WTC11 (cell line): ENCODE measurements at regions not wholly inside any gene's neighbourhood (a gene's known extent, or its start where the extent isn't known, plus 50 kb on each side); places are given as distances from the start of the nearest gene placed in this dataset.

Experiments
- CTCF ChIP-seq: fragments of 200-600 bp; IDR thresholded peaks from 2 replicates; pipeline ENCODE4 v1.8.0; 2022; ENCODE audit warnings: antibody characterized with exemption
- FOXJ3 ChIP-seq: sonication (generic); formaldehyde crosslinking; IDR thresholded peaks from 2 replicates; pipeline ENCODE4 v1.9.0; 2021; ENCODE audit warnings: missing genetic modification reagents, mild to moderate bottlenecking, borderline replicate concordance
- FOXK1 ChIP-seq: sonication (generic); formaldehyde crosslinking; IDR thresholded peaks from 2 replicates; pipeline ENCODE4 v1.8.0; 2022; ENCODE audit warnings: mild to moderate bottlenecking, moderate library complexity, missing genetic modification reagents
- KAT7 ChIP-seq: sonication (generic); formaldehyde crosslinking; IDR thresholded peaks from 2 replicates; pipeline ENCODE4 v1.8.1; 2023; ENCODE audit warnings: missing genetic modification reagents, mild to moderate bottlenecking, borderline replicate concordance
- MYBL2 ChIP-seq: sonication (generic); formaldehyde crosslinking; IDR thresholded peaks from 2 replicates; pipeline ENCODE4 v1.8.1; 2023; ENCODE audit warnings: mild to moderate bottlenecking, moderate library complexity, missing genetic modification reagents
- NFATC4 ChIP-seq: fragments of 250-450 bp; sonication (Bioruptor Pico); IDR thresholded peaks from 2 replicates; pipeline ENCODE4 v1.9.0; 2021; ENCODE audit warnings: mild to moderate bottlenecking
- NFYB ChIP-seq: sonication (generic); formaldehyde crosslinking; conservative IDR thresholded peaks from 2 replicates; pipeline ENCODE4 v1.8.0; 2022; ENCODE audit warnings: low read depth, missing genetic modification reagents
- NR2C2 ChIP-seq: sonication (generic); formaldehyde crosslinking; IDR thresholded peaks from 2 replicates; pipeline ENCODE4 v1.8.0; 2022; ENCODE audit warnings: mild to moderate bottlenecking, missing genetic modification reagents
- NR3C1 ChIP-seq: sonication (generic); formaldehyde crosslinking; conservative IDR thresholded peaks from 2 replicates; pipeline ENCODE4 v1.8.1; 2023; ENCODE audit warnings: low read depth, mild to moderate bottlenecking, missing genetic modification reagents
- STAT6 ChIP-seq: sonication (generic); formaldehyde crosslinking; conservative IDR thresholded peaks from 2 replicates; pipeline ENCODE4 v1.8.1; 2023; ENCODE audit warnings: mild to moderate bottlenecking, low read depth, missing genetic modification reagents, moderate library complexity
- TCF7 ChIP-seq: sonication (generic); formaldehyde crosslinking; IDR thresholded peaks from 2 replicates; pipeline ENCODE4 v1.8.0; 2022; ENCODE audit warnings: mild to moderate bottlenecking, low read depth, missing genetic modification reagents, moderate library complexity
- ZNF121 ChIP-seq: sonication (generic); formaldehyde crosslinking; IDR thresholded peaks from 2 replicates; pipeline ENCODE4 v1.8.0; 2023; ENCODE audit warnings: missing genetic modification reagents
- ZNF219 ChIP-seq: sonication (generic); formaldehyde crosslinking; IDR thresholded peaks from 2 replicates; pipeline ENCODE4 v1.8.0; 2023; ENCODE audit warnings: missing genetic modification reagents, mild to moderate bottlenecking, borderline replicate concordance
- ZNF512 ChIP-seq: sonication (generic); formaldehyde crosslinking; IDR thresholded peaks from 2 replicates; pipeline ENCODE4 v1.8.1; 2022; ENCODE audit warnings: missing genetic modification reagents, borderline replicate concordance

GRCh38 chr6:19692506-19693298 lies 144.5 kb upstream of the ID4 start:
- TF ChIP-seq CTCF (no peak), NR2C2 (no peak), NFATC4 (CRISPR knock-in tag) (no peak), NFYB (CRISPR knock-in tag) (no peak), MYBL2 (CRISPR knock-in tag) (no peak), ZNF512 (CRISPR knock-in tag) (no peak), FOXJ3 (CRISPR knock-in tag) (no peak), STAT6 (CRISPR knock-in tag) (no peak), FOXK1 (CRISPR knock-in tag) (no peak), NR3C1 (CRISPR knock-in tag) (no peak), ZNF121 (CRISPR knock-in tag) (no peak), ZNF219 (no peak), TCF7 (no peak), KAT7 (no peak)
